Immature natural killer cell (primary cell): ENCODE measurements at regions not wholly inside any gene's neighbourhood (a gene's known extent, or its start where the extent isn't known, plus 50 kb on each side); places are given as distances from the start of the nearest gene placed in this dataset.

Experiments
- DNase-seq, 3 donors: peaks; one replicate each; pipeline ENCODE4 v3.0.0; 2022; ENCODE audit warnings: mixed read lengths in 1 of 3
- H3K27ac Mint-ChIP-seq, 6 donors: one replicate each; pipeline ENCODE4 v1.8.0; 2020; ENCODE audit warnings: mixed read lengths in 6 of 6, mild to moderate bottlenecking in 5 of 6, inconsistent platforms in 4 of 6, moderate library complexity in 3 of 6
- H3K27me3 Mint-ChIP-seq, 3 donors: one replicate each; pipeline ENCODE4 v1.8.0; 2020 to 2021; ENCODE audit warnings: low read depth in 3 of 3, mild to moderate bottlenecking in 3 of 3, mixed read lengths in 3 of 3, moderate library complexity in 3 of 3, inconsistent platforms in 1 of 3
- H3K36me3 Mint-ChIP-seq, 3 donors: one replicate each; pipeline ENCODE4 v1.8.0; 2020; ENCODE audit warnings: mixed read lengths in 3 of 3, inconsistent platforms in 2 of 3, mild to moderate bottlenecking in 2 of 3
- H3K4me1 Mint-ChIP-seq, 2 donors: one replicate each; pipeline ENCODE4 v1.8.0; 2020; ENCODE audit warnings: inconsistent platforms in 2 of 2, mild to moderate bottlenecking in 2 of 2, mixed read lengths in 2 of 2, moderate library complexity in 1 of 2
- H3K4me3 Mint-ChIP-seq, 5 donors: one replicate each; pipeline ENCODE4 v1.8.0; 2020; ENCODE audit warnings: mild to moderate bottlenecking in 5 of 5, mixed read lengths in 5 of 5, inconsistent platforms in 3 of 5, moderate library complexity in 3 of 5
- H3K9me3 Mint-ChIP-seq, 6 donors: one replicate each; pipeline ENCODE4 v1.8.0; 2020; ENCODE audit warnings: mild to moderate bottlenecking in 6 of 6, mixed read lengths in 6 of 6, inconsistent platforms in 4 of 6, moderate library complexity in 3 of 6

DNA sequence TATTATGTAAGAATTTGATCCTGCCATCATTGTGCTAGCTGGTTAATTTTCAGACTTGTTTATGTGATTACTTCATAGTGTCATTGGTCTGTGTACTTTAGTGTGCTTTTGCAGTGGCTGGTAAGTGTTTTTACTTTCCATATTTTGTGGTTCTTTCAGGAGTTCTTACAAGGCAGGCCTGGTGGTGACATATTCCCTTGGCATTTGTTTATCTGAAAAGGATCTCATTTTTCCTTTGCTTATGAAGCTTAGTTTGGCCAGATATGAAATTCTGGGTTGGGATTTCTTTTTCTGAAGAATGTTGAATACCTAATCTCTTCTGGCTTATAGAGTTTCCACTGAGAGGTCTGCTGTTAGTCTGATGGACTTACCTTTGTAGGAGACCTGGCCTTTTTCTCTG, 72.8 kb upstream of the MC4R start:
- no peak overlapping the region for H3K4me3 Mint-ChIP-seq
- no peaks in the 10 kb centered on the region for H3K4me1 Mint-ChIP-seq
- H3K9me3 Mint-ChIP-seq: peaks cover 21 to 30% (median 27%) of the 10 kb centered on the region in 6 donors
- H3K36me3 Mint-ChIP-seq: no peaks in the 10 kb centered on the region
- H3K27ac Mint-ChIP-seq: no peak overlapping the region
- no peak for DNase-seq
- no peaks in the 10 kb centered on the region for H3K27me3 Mint-ChIP-seq

DNA sequence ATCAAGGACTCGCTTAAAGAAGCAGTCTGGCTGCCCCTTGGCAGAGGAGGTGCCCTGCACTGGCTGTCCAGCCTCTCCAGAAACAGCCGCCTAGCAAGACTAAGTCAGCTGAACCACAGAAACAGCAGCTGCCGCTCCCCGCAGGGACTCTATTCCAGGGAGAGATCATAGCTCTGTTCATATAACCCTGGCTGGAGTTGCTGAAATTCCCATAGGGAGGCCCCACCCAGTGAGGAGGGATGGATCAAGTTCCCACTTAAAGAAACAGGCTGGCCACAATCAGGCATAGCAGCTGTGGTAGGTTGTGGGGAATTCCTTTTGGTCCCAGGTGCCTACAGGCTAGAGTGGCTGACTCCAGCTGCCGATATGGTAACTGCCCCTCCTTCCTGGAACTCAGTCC, 74.2 kb upstream of the MC4R start:
- no peak overlapping the region for H3K27ac Mint-ChIP-seq
- H3K9me3 Mint-ChIP-seq: peaks cover 17 to 30% (median 25%) of the 10 kb centered on the region in 6 donors
- H3K4me1 Mint-ChIP-seq: no peaks in the 10 kb centered on the region
- no peaks in the 10 kb centered on the region for H3K36me3 Mint-ChIP-seq
- no peaks in the 10 kb centered on the region for H3K27me3 Mint-ChIP-seq
- DNase-seq: no peak
- H3K4me3 Mint-ChIP-seq: no peak overlapping the region

DNA sequence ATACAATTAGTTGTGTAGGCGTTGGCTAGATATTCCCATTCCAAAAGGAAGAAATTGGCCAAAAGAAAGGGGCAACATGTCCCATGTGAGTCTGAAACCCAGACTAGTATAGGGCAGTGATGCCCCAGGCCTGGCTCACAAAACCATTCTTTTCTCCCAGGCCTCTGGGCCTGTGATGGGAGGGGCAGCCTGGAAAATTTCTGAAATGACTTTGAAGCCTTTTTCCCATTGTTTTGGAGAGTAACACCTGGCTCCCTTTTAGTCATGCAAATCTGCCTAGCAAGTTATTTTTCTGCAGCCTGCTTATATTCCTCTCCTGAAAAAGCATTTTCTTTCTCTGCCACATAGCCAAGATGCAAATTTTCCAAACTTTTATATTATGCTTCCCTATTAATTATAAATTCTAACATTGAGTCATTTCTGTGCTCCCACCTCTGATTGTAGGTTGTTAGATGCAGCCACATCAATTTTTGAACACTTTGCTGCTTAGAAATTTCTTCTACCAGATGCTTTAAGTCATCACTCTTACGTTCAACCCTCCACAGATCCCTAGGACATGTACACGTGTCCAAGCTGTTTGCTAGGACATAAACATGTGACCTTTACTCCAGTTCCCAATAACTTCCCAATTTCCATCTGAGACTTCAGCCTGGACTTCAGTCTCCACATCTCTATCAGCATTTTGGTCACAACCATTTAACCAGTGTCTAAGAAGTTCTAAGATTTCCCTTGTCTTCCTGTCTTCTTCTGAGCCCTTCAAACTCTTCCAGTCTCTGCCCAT, 76.1 kb upstream of the MC4R start:
- no peaks in the 10 kb centered on the region for H3K4me1 Mint-ChIP-seq
- H3K4me3 Mint-ChIP-seq: no peak overlapping the region
- H3K27me3 Mint-ChIP-seq: no peaks in the 10 kb centered on the region
- no peak for DNase-seq
- no peak overlapping the region for H3K27ac Mint-ChIP-seq
- peaks cover 17 to 27% (median 22%) of the 10 kb centered on the region in 6 donors for H3K9me3 Mint-ChIP-seq
- H3K36me3 Mint-ChIP-seq: no peaks in the 10 kb centered on the region

DNA sequence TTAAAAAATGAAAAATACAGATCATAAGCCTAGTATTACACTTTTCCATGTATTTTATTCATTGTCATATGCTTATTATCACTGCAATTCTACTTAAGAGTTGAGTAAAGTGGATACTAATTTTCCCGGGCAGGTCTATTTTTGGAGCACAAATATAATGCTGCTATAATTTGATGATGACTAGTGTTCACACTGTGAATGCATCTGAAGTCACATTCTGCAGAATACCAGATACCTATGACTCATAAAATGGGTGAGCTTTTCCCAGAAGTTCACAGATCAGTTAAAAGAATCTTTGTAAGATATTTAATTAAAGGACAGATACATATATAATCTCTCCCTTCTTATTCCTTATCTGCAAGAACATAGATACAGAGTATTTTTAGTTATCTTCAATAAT, 79.8 kb upstream of the MC4R start:
- no peak overlapping the region for H3K4me3 Mint-ChIP-seq
- DNase-seq: no peak
- no peak overlapping the region for H3K27ac Mint-ChIP-seq
- H3K9me3 Mint-ChIP-seq: peaks cover 6 to 32% (median 20%) of the 10 kb centered on the region in 6 donors
- no peaks in the 10 kb centered on the region for H3K27me3 Mint-ChIP-seq
- peaks cover 0 to 3% (median 0%) of the 10 kb centered on the region in 3 donors for H3K36me3 Mint-ChIP-seq
- no peaks in the 10 kb centered on the region for H3K4me1 Mint-ChIP-seq

DNA sequence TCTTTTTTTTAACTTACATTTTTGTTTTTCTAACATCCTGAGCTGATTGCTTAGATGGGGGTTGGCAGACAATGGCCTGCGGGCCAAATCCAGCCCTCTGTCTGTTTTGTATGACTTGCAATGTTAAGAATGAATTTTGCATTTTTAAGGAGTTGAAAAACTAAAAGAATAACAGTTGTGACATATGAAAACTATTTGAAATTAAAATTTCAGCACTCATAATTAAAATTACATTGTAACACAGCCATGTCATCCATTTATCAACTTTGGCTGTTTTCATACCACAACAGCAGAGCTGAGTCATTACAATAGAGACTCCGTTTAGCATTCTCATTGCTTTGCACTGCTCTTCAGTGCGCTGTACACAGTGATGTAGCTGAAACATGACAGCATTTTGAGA, 94.1 kb upstream of the MC4R start:
- Mint-ChIP-seq H3K36me3 (no peaks in the 10 kb centered on the region), H3K27me3 (no peaks in the 10 kb centered on the region)

DNA sequence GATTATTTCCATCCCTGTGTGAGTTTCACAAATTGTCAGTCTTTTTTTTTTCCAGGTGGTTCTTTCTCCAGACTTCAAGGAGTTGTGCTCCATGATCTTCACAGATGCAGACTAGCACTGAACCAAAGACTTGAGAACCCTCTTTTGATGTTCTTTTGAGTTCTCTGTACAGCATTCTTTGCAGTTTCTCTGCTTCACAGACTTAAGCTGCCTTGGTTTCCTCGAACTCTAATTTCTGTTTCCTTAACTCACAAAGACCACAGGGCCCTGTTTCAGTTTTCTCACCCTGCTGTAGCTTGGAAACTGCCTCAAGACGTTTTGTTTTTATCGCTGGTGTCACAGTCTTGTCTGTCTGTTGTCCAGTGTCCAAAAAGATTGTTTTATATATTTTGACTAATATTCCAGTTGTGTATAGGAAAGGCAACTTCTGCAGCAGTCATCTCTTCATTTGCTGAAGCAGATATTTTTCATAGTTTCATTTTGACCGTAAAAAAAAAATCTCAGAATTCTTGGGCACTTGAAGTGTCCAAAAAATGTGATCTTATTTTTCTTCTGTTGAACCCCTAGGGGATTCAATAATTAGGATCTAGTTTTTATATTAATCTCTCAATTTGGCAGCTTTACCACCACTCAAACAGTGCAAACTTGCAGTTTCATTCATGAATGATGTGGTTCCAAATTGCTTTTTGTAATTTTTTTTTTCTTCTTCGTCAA, 97.0 kb upstream of the MC4R start:
- H3K36me3 Mint-ChIP-seq: no peaks in the 10 kb centered on the region
- H3K9me3 Mint-ChIP-seq: peaks cover 0 to 25% (median 7%) of the 10 kb centered on the region in 6 donors
- no peak overlapping the region for H3K4me3 Mint-ChIP-seq
- no peak for DNase-seq
- no peaks in the 10 kb centered on the region for H3K27me3 Mint-ChIP-seq
- no peak overlapping the region for H3K27ac Mint-ChIP-seq
- no peaks in the 10 kb centered on the region for H3K4me1 Mint-ChIP-seq

More for the DNA sequence above, 94.1 kb upstream of the MC4R start:
- Mint-ChIP-seq H3K9me3 (peaks cover 0 to 18% (median 3%) of the 10 kb centered on the region in 6 donors), H3K4me3 (no peak overlapping the region), H3K27ac (no peak overlapping the region), H3K4me1 (no peaks in the 10 kb centered on the region)
- DNase-seq: no peak

DNA sequence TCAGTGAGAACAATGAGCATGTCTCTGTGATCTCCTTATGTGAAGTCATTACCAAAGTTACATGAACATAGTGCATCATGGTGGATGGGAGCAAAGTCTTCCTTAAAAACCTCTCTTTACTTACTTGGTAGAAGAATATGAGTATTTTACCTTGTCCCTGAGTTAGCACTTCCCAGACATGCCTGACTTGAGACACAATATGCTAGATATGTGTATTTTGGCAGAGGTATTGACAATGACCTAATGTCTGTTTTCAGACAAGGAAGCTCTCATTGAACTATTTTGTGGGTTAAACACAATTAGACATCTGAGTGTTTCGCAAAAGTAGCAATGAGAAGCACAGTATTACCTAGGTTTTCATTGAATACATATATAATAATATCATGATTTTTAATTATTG, 99.1 kb upstream of the MC4R start:
- no peak for DNase-seq
- H3K9me3 Mint-ChIP-seq: peaks cover 0 to 33% (median 11%) of the 10 kb centered on the region in 6 donors
- no peak overlapping the region for H3K27ac Mint-ChIP-seq
- no peaks in the 10 kb centered on the region for H3K36me3 Mint-ChIP-seq
- no peaks in the 10 kb centered on the region for H3K27me3 Mint-ChIP-seq
- no peaks in the 10 kb centered on the region for H3K4me1 Mint-ChIP-seq
- H3K4me3 Mint-ChIP-seq: no peak overlapping the region

DNA sequence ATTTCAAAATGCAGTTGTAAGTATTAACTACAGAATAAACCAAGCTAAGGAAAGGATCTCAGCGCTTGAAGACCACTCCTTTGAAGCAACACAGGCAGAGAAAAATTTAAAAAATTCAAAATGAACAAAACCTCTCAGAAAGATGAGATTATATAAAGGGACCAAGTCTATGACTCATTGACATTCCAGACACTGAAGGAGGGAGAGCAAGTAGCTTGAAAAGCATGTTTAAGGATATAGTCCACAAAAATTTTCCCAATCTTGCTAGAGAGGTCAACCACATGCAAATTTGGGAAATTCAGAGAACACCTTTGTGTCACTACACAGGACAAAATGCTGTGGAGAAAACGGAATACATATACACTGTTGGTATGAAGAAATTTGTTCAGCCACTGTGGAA, 112.6 kb upstream of the MC4R start:
- no peaks in the 10 kb centered on the region for H3K36me3 Mint-ChIP-seq
- H3K9me3 Mint-ChIP-seq: peaks cover 0 to 38% (median 11%) of the 10 kb centered on the region in 6 donors
- no peaks in the 10 kb centered on the region for H3K4me1 Mint-ChIP-seq
- no peak overlapping the region for H3K4me3 Mint-ChIP-seq
- peaks cover 0 to 2% (median 2%) of the 10 kb centered on the region in 3 donors for H3K27me3 Mint-ChIP-seq
- no peak overlapping the region for H3K27ac Mint-ChIP-seq
- no peak for DNase-seq

DNA sequence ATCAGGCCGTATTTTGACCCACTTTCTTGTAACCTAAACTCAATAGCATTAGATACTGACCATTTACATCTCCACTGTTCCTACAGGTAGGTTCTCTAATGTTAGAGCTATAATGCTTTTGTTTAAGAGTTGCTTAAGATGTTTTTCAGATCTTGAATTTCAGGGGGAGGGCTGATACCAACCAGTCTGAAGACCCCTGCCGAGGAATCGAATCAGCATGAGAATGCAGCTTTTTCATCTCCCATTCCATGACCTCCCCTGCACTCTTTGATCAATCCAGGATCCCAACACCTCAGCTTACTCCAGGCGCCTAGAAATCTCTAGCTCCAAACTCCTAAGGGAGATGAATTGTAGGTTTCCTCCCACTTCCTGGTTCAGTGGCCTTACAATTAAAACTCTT, 120.5 kb upstream of the MC4R start:
- Mint-ChIP-seq H3K27me3 (peaks cover 0 to 2% (median 0%) of the 10 kb centered on the region in 3 donors), H3K9me3 (peaks cover 2 to 16% (median 7%) of the 10 kb centered on the region in 6 donors), H3K4me1 (no peaks in the 10 kb centered on the region), H3K36me3 (no peaks in the 10 kb centered on the region), H3K27ac (no peak overlapping the region), H3K4me3 (no peak overlapping the region)
- no peak for DNase-seq

DNA sequence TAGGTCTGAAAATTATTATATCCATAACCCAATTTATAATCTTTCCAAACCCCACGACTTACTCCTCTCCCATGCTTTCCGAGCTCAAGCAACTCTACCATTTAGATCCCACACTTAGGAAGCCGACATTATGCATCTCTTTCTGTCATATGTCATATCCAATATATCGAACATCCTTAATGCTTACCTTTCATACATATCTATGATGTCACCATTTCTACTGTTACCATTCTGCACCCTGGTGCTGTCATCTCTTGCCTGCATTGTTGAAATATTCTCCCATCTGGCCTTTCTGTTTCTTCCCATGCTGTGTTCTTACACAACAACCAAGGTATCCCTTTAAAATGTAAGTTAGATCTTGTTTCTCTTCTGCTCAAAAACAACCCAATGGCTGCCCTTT, 127.1 kb upstream of the MC4R start:
- no peak overlapping the region for H3K27ac Mint-ChIP-seq
- H3K4me1 Mint-ChIP-seq: no peaks in the 10 kb centered on the region
- peaks cover 0 to 3% (median 0%) of the 10 kb centered on the region in 3 donors for H3K27me3 Mint-ChIP-seq
- no peak for DNase-seq
- H3K9me3 Mint-ChIP-seq: peaks cover 0 to 15% (median 7%) of the 10 kb centered on the region in 6 donors
- no peaks in the 10 kb centered on the region for H3K36me3 Mint-ChIP-seq
- H3K4me3 Mint-ChIP-seq: no peak overlapping the region

DNA sequence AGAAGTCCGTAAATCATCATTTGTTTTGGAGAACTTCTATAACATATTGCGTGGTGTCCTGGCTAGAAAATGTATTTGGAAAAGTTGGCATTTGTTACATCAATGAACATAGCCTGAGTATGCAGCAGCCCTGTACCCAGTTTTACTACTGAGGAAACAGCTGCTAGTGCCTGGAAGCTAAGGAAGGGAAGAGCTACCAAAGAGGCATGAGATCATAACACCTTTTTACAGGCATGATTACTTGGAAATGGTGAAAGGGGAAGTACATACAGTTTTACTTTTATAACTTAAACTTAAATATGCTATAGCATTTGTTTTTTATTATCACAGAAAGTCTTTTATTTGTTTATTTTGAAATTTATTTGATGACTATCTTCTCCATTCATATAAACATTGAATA, 128.4 kb upstream of the MC4R start:
- no peak overlapping the region for H3K27ac Mint-ChIP-seq
- H3K36me3 Mint-ChIP-seq: no peaks in the 10 kb centered on the region
- no peaks in the 10 kb centered on the region for H3K4me1 Mint-ChIP-seq
- peaks cover 0 to 3% (median 0%) of the 10 kb centered on the region in 3 donors for H3K27me3 Mint-ChIP-seq
- peaks cover 0 to 13% (median 6%) of the 10 kb centered on the region in 6 donors for H3K9me3 Mint-ChIP-seq
- no peak overlapping the region for H3K4me3 Mint-ChIP-seq
- no peak for DNase-seq

DNA sequence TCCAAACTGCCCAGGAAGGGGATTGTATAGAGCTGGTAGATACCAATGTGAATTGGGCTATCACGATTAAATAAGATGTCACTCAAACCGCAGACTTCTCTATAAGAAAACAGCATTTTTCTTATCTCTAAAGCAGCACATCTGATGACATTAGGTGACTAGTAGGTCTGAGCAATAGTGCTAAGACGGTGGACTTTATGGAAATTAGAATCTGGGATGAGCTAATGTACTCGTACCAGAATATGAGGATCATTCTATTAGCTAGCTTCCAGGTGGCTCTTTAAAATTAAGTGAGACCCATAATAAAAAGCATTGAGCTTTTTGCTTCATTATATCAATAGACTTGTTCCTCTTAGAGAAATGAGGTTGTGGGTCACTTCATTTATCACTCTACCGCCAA, 130.0 kb upstream of the MC4R start:
- H3K27me3 Mint-ChIP-seq: peaks cover 0 to 3% (median 0%) of the 10 kb centered on the region in 3 donors
- peaks cover 3 to 12% (median 9%) of the 10 kb centered on the region in 6 donors for H3K9me3 Mint-ChIP-seq
- no peaks in the 10 kb centered on the region for H3K36me3 Mint-ChIP-seq
- no peak overlapping the region for H3K4me3 Mint-ChIP-seq
- no peak for DNase-seq
- no peak overlapping the region for H3K27ac Mint-ChIP-seq
- no peaks in the 10 kb centered on the region for H3K4me1 Mint-ChIP-seq

DNA sequence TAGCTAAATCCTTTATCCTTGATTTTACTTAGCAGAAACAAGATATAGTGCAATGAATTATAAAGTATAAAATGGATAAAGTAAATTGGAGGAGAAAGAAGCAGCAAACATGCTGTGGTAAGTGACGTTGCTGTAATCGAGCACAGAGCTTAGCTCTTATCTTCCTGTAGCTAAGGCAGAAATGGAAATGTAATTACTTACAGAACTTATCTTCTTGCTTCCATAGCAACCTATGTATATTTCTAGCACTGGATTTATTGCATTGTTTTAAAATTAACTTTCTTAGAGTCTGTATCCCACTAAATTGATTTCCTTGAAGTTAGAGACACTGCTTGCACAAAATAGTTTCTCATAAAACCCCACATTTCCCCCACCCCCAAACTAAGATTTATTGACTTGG, 130.6 kb upstream of the MC4R start:
- H3K27me3 Mint-ChIP-seq: peaks cover 0 to 3% (median 0%) of the 10 kb centered on the region in 3 donors
- no peak overlapping the region for H3K27ac Mint-ChIP-seq
- H3K36me3 Mint-ChIP-seq: no peaks in the 10 kb centered on the region
- H3K4me1 Mint-ChIP-seq: no peaks in the 10 kb centered on the region
- peaks cover 3 to 14% (median 9%) of the 10 kb centered on the region in 6 donors for H3K9me3 Mint-ChIP-seq
- no peak overlapping the region for H3K4me3 Mint-ChIP-seq
- no peak for DNase-seq

DNA sequence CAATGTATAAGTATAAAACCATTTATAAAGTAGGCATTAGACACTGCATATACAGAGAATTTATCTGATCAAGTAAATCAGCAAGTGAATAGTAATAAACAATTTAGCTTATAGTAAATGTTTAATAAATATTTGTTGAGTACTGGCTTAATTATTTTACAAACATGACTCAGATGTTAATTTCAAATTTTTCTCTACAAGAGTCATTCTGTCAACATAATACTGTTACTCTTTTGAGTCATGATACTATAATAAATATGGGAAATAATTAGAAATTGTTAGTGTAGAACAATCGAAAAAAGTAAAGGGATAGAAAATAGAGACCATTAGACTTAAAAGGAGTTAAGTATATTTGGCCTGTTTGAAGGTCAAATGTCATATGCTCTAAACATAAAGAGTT, 133.6 kb upstream of the MC4R start:
- no peak overlapping the region for H3K4me3 Mint-ChIP-seq
- H3K4me1 Mint-ChIP-seq: no peaks in the 10 kb centered on the region
- peaks cover 0 to 11% (median 6%) of the 10 kb centered on the region in 6 donors for H3K9me3 Mint-ChIP-seq
- no peaks in the 10 kb centered on the region for H3K36me3 Mint-ChIP-seq
- H3K27ac Mint-ChIP-seq: no peak overlapping the region
- H3K27me3 Mint-ChIP-seq: peaks cover 0 to 2% (median 0%) of the 10 kb centered on the region in 3 donors
- no peak for DNase-seq
